GM23338 (cell line): ENCODE measurements at regions not wholly inside any gene's neighbourhood (a gene's known extent, or its start where the extent isn't known, plus 50 kb on each side); places are given as distances from the start of the nearest gene placed in this dataset.

Experiments used
- ATAC-seq: fragments of 200-7000 bp; cut with Tn5 transposase; 3 replicates; pipeline ENCODE4 v1.9.1; 2020
- DNase-seq: peaks from one replicate; pipeline ENCODE4 v3.0.0-alpha.2; 2015; ENCODE audit warnings: low spot score
- H2AFZ ChIP-seq: fragments of 200-600 bp; sonication (generic); 2 replicates; pipeline ENCODE4 v1.8.0; 2016; ENCODE audit warnings: antibody characterized with exemption, mild to moderate bottlenecking, moderate library complexity
- H3F3A ChIP-seq: fragments of 200-600 bp; sonication (generic); replicated peaks from 2 replicates; pipeline ENCODE4 v1.8.0; 2017; ENCODE audit warnings: antibody characterized with exemption, mixed run types, low read depth
- H3K27ac ChIP-seq: fragments of 200-600 bp; sonication (generic); 2 replicates; pipeline ENCODE4 v1.6.1; 2016; ENCODE audit warnings: low read depth
- H3K27me3 ChIP-seq: fragments of 200-600 bp; sonication (generic); 2 replicates; pipeline ENCODE4 v1.8.0; 2016; ENCODE audit warnings: mild to moderate bottlenecking, mixed run types, moderate library complexity; ENCODE audit not compliant: insufficient read depth
- H3K36me3 ChIP-seq: fragments of 200-600 bp; sonication (generic); 2 replicates; pipeline ENCODE4 v1.8.0; 2016; ENCODE audit warnings: mild to moderate bottlenecking; ENCODE audit not compliant: insufficient read depth
- H3K4me1 ChIP-seq: fragments of 200-600 bp; sonication (generic); 2 replicates; pipeline ENCODE4 v1.8.0; 2016; ENCODE audit warnings: mild to moderate bottlenecking, moderate library complexity; ENCODE audit not compliant: insufficient read depth
- H3K4me2 ChIP-seq: fragments of 200-600 bp; sonication (generic); 2 replicates; pipeline ENCODE4 v1.7.1; 2017; ENCODE audit warnings: mixed run types
- H3K4me3 ChIP-seq: fragments of 200-600 bp; sonication (generic); 2 replicates; pipeline ENCODE4 v1.6.1; 2016; ENCODE audit warnings: mixed run types
- H3K79me2 ChIP-seq: fragments of 200-600 bp; sonication (generic); replicated peaks from 2 replicates; pipeline ENCODE4 v1.8.0; 2017; ENCODE audit warnings: mild to moderate bottlenecking; ENCODE audit not compliant: insufficient read depth
- H3K9me2 ChIP-seq: fragments of 200-600 bp; sonication (generic); 2 replicates; pipeline ENCODE4 v1.8.0; 2017; ENCODE audit not compliant: insufficient read depth
- H4K20me1 ChIP-seq: fragments of 200-600 bp; sonication (generic); replicated peaks from 2 replicates; pipeline ENCODE4 v1.8.0; 2017; ENCODE audit warnings: mild to moderate bottlenecking; ENCODE audit not compliant: insufficient read depth
- H3K27ac Mint-ChIP-seq: 2 replicates; pipeline ENCODE4 v1.8.0; 2020; ENCODE audit warnings: inconsistent platforms, mild to moderate bottlenecking, moderate library complexity, mixed read lengths
- H3K27me3 Mint-ChIP-seq: 3 replicates; pipeline ENCODE4 v1.8.0; 2022; ENCODE audit warnings: low read depth, mild to moderate bottlenecking, moderate library complexity, mixed read lengths, inconsistent platforms; ENCODE audit not compliant: insufficient read depth, poor library complexity
- H3K36me3 Mint-ChIP-seq: 3 replicates; pipeline ENCODE4 v1.8.0; 2021; ENCODE audit warnings: low read depth, mild to moderate bottlenecking, inconsistent platforms, moderate library complexity, mixed read lengths
- H3K4me1 Mint-ChIP-seq: 3 replicates; pipeline ENCODE4 v1.8.0; 2020; ENCODE audit warnings: mild to moderate bottlenecking, inconsistent platforms, mixed read lengths
- H3K4me3 Mint-ChIP-seq: 3 replicates; pipeline ENCODE4 v1.8.0; 2021; ENCODE audit warnings: moderate library complexity, mild to moderate bottlenecking, inconsistent platforms, mixed read lengths
- H3K9me3 Mint-ChIP-seq: 3 replicates; pipeline ENCODE4 v1.8.0; 2020; ENCODE audit warnings: moderate library complexity, mild to moderate bottlenecking, inconsistent platforms, mixed read lengths
- JUNB ChIP-seq: IDR thresholded peaks from one replicate; pipeline ENCODE4 v1.6.1; 2016; ENCODE audit warnings: antibody characterized with exemption; ENCODE audit not compliant: unreplicated experiment
- TF ChIP-seq, protein P1 (sequence below), 2 experiments: fragments of 200-600 bp in 1 of 2; sonication (generic) in 1 of 2; conservative IDR thresholded peaks; 2 replicates each; pipeline versions ENCODE4 v1.5.1 to v1.6.1; 2016 to 2017; ENCODE audit warnings: antibody characterized with exemption in 2 of 2, low read depth in 2 of 2, mild to moderate bottlenecking in 2 of 2, moderate library complexity in 1 of 2
- TF ChIP-seq, protein P2 (sequence below): fragments of 250-450 bp; sonication (Bioruptor Pico); IDR thresholded peaks from 2 replicates; pipeline ENCODE4 v1.5.0; 2020; ENCODE audit warnings: mild to moderate bottlenecking, moderate library complexity
- TF ChIP-seq, protein P3 (sequence below): IDR thresholded peaks from one replicate; pipeline ENCODE4 v1.6.1; 2018; ENCODE audit warnings: antibody characterized with exemption; ENCODE audit not compliant: unreplicated experiment

DNA sequence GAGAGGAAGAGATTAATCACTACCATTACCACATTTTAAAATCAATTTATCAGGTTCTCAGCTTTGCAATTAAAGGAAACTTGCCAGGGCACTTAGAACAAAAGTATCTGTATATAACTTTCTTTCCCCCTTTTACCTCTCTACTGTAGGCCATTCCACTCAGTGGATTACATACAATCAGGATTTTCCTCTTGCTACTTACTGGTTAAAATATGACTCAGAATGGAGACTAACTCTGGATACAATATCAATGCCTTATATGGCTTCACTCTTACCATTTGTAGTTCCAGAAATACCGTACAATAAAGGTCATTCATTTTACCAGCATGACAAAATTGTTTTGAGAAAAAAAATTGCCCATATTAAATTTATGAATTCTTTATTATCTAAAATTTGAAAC is 706.8 kb downstream of the KCNA4 start:
- Histone ChIP-seq H3K4me2 (no peak overlapping the region), H3K27ac (no peak overlapping the region), H3K79me2 (no peaks in the 10 kb centered on the region), H3K27me3 (no peaks in the 10 kb centered on the region), H3K9me2 (no peaks in the 10 kb centered on the region), H4K20me1 (no peaks in the 10 kb centered on the region), H3F3A (no peaks in the 10 kb centered on the region), H3K4me3 (no peak overlapping the region), H3K4me1 (no peaks in the 10 kb centered on the region), H2AFZ (no peak overlapping the region), H3K36me3 (no peaks in the 10 kb centered on the region)
- Mint-ChIP-seq H3K36me3 (no peaks in the 10 kb centered on the region), H3K27me3 (no peaks in the 10 kb centered on the region), H3K27ac (no peak overlapping the region), H3K4me3 (no peak overlapping the region), H3K9me3 (no peaks in the 10 kb centered on the region), H3K4me1 (no peaks in the 10 kb centered on the region)
- no peak for ATAC-seq
- TF ChIP-seq, protein P1, sequence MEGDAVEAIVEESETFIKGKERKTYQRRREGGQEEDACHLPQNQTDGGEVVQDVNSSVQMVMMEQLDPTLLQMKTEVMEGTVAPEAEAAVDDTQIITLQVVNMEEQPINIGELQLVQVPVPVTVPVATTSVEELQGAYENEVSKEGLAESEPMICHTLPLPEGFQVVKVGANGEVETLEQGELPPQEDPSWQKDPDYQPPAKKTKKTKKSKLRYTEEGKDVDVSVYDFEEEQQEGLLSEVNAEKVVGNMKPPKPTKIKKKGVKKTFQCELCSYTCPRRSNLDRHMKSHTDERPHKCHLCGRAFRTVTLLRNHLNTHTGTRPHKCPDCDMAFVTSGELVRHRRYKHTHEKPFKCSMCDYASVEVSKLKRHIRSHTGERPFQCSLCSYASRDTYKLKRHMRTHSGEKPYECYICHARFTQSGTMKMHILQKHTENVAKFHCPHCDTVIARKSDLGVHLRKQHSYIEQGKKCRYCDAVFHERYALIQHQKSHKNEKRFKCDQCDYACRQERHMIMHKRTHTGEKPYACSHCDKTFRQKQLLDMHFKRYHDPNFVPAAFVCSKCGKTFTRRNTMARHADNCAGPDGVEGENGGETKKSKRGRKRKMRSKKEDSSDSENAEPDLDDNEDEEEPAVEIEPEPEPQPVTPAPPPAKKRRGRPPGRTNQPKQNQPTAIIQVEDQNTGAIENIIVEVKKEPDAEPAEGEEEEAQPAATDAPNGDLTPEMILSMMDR (conservative IDR thresholded peaks at IDR 0.05; ENCODE audit: low read depth in 2 of 2): no peak
- TF ChIP-seq, protein P2, sequence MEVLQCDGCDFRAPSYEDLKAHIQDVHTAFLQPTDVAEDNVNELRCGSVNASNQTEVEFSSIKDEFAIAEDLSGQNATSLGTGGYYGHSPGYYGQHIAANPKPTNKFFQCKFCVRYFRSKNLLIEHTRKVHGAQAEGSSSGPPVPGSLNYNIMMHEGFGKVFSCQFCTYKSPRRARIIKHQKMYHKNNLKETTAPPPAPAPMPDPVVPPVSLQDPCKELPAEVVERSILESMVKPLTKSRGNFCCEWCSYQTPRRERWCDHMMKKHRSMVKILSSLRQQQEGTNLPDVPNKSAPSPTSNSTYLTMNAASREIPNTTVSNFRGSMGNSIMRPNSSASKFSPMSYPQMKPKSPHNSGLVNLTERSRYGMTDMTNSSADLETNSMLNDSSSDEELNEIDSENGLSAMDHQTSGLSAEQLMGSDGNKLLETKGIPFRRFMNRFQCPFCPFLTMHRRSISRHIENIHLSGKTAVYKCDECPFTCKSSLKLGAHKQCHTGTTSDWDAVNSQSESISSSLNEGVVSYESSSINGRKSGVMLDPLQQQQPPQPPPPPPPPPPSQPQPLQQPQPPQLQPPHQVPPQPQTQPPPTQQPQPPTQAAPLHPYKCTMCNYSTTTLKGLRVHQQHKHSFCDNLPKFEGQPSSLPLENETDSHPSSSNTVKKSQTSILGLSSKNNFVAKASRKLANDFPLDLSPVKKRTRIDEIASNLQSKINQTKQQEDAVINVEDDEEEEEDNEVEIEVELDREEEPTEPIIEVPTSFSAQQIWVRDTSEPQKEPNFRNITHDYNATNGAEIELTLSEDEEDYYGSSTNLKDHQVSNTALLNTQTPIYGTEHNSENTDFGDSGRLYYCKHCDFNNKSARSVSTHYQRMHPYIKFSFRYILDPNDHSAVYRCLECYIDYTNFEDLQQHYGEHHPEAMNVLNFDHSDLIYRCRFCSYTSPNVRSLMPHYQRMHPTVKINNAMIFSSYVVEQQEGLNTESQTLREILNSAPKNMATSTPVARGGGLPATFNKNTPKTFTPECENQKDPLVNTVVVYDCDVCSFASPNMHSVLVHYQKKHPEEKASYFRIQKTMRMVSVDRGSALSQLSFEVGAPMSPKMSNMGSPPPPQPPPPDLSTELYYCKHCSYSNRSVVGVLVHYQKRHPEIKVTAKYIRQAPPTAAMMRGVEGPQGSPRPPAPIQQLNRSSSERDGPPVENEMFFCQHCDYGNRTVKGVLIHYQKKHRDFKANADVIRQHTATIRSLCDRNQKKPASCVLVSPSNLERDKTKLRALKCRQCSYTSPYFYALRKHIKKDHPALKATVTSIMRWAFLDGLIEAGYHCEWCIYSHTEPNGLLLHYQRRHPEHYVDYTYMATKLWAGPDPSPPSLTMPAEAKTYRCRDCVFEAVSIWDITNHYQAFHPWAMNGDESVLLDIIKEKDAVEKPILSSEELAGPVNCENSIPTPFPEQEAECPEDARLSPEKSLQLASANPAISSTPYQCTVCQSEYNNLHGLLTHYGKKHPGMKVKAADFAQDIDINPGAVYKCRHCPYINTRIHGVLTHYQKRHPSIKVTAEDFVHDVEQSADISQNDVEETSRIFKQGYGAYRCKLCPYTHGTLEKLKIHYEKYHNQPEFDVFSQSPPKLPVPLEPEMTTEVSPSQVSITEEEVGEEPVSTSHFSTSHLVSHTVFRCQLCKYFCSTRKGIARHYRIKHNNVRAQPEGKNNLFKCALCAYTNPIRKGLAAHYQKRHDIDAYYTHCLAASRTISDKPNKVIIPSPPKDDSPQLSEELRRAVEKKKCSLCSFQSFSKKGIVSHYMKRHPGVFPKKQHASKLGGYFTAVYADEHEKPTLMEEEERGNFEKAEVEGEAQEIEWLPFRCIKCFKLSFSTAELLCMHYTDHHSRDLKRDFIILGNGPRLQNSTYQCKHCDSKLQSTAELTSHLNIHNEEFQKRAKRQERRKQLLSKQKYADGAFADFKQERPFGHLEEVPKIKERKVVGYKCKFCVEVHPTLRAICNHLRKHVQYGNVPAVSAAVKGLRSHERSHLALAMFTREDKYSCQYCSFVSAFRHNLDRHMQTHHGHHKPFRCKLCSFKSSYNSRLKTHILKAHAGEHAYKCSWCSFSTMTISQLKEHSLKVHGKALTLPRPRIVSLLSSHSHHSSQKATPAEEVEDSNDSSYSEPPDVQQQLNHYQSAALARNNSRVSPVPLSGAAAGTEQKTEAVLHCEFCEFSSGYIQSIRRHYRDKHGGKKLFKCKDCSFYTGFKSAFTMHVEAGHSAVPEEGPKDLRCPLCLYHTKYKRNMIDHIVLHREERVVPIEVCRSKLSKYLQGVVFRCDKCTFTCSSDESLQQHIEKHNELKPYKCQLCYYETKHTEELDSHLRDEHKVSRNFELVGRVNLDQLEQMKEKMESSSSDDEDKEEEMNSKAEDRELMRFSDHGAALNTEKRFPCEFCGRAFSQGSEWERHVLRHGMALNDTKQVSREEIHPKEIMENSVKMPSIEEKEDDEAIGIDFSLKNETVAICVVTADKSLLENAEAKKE (CRISPR knock-in tag): no peak
- TF ChIP-seq, protein P3, sequence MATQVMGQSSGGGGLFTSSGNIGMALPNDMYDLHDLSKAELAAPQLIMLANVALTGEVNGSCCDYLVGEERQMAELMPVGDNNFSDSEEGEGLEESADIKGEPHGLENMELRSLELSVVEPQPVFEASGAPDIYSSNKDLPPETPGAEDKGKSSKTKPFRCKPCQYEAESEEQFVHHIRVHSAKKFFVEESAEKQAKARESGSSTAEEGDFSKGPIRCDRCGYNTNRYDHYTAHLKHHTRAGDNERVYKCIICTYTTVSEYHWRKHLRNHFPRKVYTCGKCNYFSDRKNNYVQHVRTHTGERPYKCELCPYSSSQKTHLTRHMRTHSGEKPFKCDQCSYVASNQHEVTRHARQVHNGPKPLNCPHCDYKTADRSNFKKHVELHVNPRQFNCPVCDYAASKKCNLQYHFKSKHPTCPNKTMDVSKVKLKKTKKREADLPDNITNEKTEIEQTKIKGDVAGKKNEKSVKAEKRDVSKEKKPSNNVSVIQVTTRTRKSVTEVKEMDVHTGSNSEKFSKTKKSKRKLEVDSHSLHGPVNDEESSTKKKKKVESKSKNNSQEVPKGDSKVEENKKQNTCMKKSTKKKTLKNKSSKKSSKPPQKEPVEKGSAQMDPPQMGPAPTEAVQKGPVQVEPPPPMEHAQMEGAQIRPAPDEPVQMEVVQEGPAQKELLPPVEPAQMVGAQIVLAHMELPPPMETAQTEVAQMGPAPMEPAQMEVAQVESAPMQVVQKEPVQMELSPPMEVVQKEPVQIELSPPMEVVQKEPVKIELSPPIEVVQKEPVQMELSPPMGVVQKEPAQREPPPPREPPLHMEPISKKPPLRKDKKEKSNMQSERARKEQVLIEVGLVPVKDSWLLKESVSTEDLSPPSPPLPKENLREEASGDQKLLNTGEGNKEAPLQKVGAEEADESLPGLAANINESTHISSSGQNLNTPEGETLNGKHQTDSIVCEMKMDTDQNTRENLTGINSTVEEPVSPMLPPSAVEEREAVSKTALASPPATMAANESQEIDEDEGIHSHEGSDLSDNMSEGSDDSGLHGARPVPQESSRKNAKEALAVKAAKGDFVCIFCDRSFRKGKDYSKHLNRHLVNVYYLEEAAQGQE: no peak
- TF ChIP-seq JUNB: no peak
- no peak for DNase-seq
